Activated T-helper 2 cell treated with anti-CD3 and anti-CD28 coated beads, Interferon-gamma antibody, Interleukin-2, Interleukin-4, amounts not matched to agents 10 μg/mL and 5 μg/mL and 100 μg/mL, durations not matched to agents 14 hours and 24 hours and 36 hours (primary cell): ENCODE measurements at regions not wholly inside any gene's neighbourhood (a gene's known extent, or its start where the extent isn't known, plus 50 kb on each side); places are given as distances from the start of the nearest gene placed in this dataset.
"Not testable (repeated sequence)": the region's sequence is repeated elsewhere in the genome, so short reads cannot be mapped to it uniquely, and the experiment has no call there.

ENCODE experiments used
- DNase-seq: peaks from one replicate; pipeline ENCODE4 v3.0.0; 2021; ENCODE audit warnings: low spot score
- H3K27ac Mint-ChIP-seq: one replicate; pipeline ENCODE4 v1.8.0; 2021; ENCODE audit warnings: mixed read lengths
- H3K27me3 Mint-ChIP-seq: one replicate; pipeline ENCODE4 v1.8.0; 2021; ENCODE audit warnings: low read depth, mixed read lengths
- H3K36me3 Mint-ChIP-seq: one replicate; pipeline ENCODE4 v1.8.0; 2021; ENCODE audit warnings: low read depth, mixed read lengths
- H3K4me1 Mint-ChIP-seq: one replicate; pipeline ENCODE4 v1.8.0; 2021; ENCODE audit warnings: low read depth, mixed read lengths
- H3K4me3 Mint-ChIP-seq: one replicate; pipeline ENCODE4 v1.8.0; 2021; ENCODE audit warnings: low read depth, mild to moderate bottlenecking, moderate library complexity, mixed read lengths
- H3K9me3 Mint-ChIP-seq: one replicate; pipeline ENCODE4 v1.8.0; 2021; ENCODE audit warnings: mixed read lengths
- intact Hi-C: fragments of 100-400 bp; cut with micrococcal nuclease; formaldehyde crosslinking; loops from one replicate; pipeline ENCODE4 v1.15.1; 2023

DNA sequence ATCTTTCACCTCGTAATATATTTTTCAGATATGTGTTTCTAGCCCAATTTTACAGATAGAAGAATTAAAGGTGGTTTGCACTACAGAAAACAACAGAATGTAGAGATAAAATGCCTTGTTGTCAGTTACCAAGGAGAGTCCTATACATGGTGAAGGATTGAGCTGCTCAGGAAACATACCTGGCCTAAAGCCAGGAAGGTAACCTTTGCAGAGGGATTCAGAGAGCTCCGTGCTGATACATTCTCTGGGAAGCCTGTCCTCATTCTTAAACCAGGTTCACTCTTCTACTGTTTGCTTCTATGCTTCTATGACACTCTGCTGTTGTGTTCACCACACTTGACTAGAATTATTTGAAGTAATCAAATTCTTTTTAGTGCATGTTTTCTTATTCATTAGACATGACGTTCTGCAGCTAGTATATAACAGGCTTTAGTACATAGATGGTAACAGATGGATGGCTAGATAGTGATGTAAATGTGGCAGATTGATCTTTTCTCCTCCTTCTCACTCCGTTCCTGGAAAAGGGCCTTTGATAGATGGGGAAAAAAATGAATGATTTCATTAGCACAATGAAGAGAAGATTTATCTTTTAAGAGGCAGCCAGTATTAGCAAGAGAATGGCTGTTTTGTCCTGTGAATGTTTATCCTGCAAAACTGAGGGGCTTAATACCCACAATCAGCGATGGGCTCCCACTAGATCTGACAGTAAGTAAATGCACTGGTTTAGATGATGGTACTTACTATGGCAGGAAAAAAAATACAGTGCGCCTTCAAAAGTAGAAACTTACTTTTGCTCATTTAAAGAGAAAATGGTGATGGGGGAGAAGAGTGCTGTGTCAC is 589.6 kb upstream of the FAM98A start:
- no peaks in the 10 kb centered on the region for H3K36me3 Mint-ChIP-seq
- no peak overlapping the region for H3K4me3 Mint-ChIP-seq
- H3K27me3 Mint-ChIP-seq = no peaks in the 10 kb centered on the region
- H3K4me1 Mint-ChIP-seq = no peaks in the 10 kb centered on the region
- DNase-seq = no peak
- intact Hi-C loops = no loop called here
- H3K9me3 Mint-ChIP-seq = peaks cover 9% of the 10 kb centered on the region
- no peak overlapping the region for H3K27ac Mint-ChIP-seq

DNA sequence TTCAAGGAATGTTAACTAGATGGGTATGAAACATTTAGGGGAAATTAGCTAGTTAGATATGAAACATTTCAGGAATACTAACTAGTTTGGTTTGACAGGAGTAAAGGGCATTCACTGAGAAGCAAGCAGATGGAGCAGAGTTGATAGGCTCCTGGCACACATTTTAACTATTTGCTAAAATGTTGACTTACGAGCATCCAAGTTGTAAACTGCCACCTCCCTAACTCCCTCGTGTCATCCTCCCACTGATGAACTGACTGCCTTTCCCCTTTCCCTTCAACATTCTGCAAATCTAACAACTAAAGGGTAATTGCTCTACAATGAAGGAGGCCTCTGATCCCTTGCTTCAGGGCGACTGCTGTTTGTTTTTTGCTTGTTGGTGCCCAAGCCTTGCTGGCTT is 580.4 kb upstream of the FAM98A start:
- no peaks in the 10 kb centered on the region for H3K36me3 Mint-ChIP-seq
- no peak overlapping the region for H3K4me3 Mint-ChIP-seq
- no peak for DNase-seq
- no peak overlapping the region for H3K27ac Mint-ChIP-seq
- H3K9me3 Mint-ChIP-seq = peaks cover 11% of the 10 kb centered on the region
- H3K4me1 Mint-ChIP-seq = no peaks in the 10 kb centered on the region
- H3K27me3 Mint-ChIP-seq = no peaks in the 10 kb centered on the region
- intact Hi-C loops = no loop called here

- Mint-ChIP-seq H3K4me1 (no peaks in the 10 kb centered on the region), H3K4me3 (no peak overlapping the region), H3K27ac (no peak overlapping the region), H3K9me3 (peaks cover 3% of the 10 kb centered on the region), H3K27me3 (no peaks in the 10 kb centered on the region), H3K36me3 (no peaks in the 10 kb centered on the region)
- intact Hi-C loops = no loop called here
- DNase-seq = no peak
Measured at GRCh38 chr2:34178482-34178881, 579.4 kb upstream of the FAM98A start.

DNA sequence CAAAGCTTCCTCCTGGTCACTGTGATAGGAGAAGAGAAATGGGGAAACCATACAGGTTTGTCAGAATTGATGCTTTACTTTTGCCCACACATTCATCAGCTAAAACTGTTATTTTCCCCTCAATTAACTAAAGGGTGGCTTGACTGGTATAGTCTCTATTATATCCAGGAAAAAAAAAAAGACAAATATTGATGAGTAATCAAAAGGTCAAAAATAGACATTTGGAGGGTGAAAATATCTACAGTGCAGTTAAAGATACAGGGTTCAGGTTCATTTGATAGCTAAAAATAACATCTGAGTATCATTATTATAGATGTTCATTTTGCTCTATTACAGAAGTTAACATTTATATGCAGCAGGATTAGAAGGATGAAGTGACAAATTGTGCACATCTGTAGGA is 577.6 kb upstream of the FAM98A start:
- intact Hi-C loops = no loop called here
- DNase-seq = no peak
- Mint-ChIP-seq H3K27me3 (no peaks in the 10 kb centered on the region), H3K27ac (no peak overlapping the region), H3K36me3 (no peaks in the 10 kb centered on the region), H3K9me3 (peaks cover 5% of the 10 kb centered on the region), H3K4me3 (no peak overlapping the region), H3K4me1 (no peaks in the 10 kb centered on the region)

- intact Hi-C loops = no loop called here
- Mint-ChIP-seq H3K4me3 (no peak overlapping the region), H3K27me3 (no peaks in the 10 kb centered on the region), H3K36me3 (no peaks in the 10 kb centered on the region), H3K4me1 (no peaks in the 10 kb centered on the region), H3K27ac (no peak overlapping the region), H3K9me3 (peaks cover 8% of the 10 kb centered on the region)
- no peak for DNase-seq
Measured at GRCh38 chr2:34174506-34174905, 575.4 kb upstream of the FAM98A start.

DNA sequence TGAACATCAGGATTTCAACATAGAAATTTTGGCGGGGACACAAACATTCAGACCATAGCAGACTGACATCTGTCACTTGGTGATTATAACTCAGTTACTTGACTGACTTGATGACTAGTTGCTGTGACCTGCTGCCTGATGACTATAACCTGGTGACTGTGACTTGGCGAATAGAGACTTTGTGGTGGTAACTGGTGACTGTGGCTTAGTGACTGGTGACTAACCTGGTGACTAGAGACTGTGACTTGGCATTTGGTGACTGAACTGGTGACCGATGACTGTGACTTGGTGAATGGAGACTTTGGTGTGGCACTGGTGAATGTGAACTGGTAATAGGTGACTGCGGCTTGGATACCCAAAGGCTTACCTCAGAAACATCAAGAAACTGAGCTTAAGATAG is 563.1 kb upstream of the FAM98A start:
- no peaks in the 10 kb centered on the region for H3K36me3 Mint-ChIP-seq
- H3K27me3 Mint-ChIP-seq = no peaks in the 10 kb centered on the region
- H3K9me3 Mint-ChIP-seq = no peaks in the 10 kb centered on the region
- H3K4me3 Mint-ChIP-seq = no peak overlapping the region
- no peak overlapping the region for H3K27ac Mint-ChIP-seq
- intact Hi-C loops = no loop called here
- H3K4me1 Mint-ChIP-seq = no peaks in the 10 kb centered on the region
- no peak for DNase-seq

DNA sequence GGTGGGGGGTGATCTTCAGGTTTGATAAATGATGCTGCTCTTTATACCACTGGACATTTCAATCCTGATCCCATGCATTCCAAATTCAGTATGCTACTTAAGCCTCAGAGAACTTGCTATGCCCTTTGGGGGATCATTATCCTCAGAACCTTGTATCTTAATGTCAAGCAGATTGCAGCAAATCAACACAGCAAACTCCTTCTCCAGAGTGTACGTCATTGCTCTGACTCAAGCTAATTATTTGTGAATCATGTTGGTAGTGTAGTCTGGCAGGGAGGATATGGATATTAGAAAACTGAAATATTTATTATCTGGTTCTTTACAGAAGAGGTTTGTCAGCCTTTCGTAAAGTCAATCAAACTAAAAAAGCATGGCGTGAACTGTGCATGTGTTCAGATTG is 562.5 kb upstream of the FAM98A start:
- intact Hi-C loops = no loop called here
- no peak for DNase-seq
- no peaks in the 10 kb centered on the region for H3K27me3 Mint-ChIP-seq
- no peaks in the 10 kb centered on the region for H3K4me1 Mint-ChIP-seq
- no peak overlapping the region for H3K4me3 Mint-ChIP-seq
- no peaks in the 10 kb centered on the region for H3K9me3 Mint-ChIP-seq
- no peak overlapping the region for H3K27ac Mint-ChIP-seq
- H3K36me3 Mint-ChIP-seq = no peaks in the 10 kb centered on the region

- Mint-ChIP-seq H3K27me3 (no peaks in the 10 kb centered on the region), H3K27ac (no peak overlapping the region), H3K36me3 (no peaks in the 10 kb centered on the region), H3K4me3 (no peak overlapping the region), H3K9me3 (no peaks in the 10 kb centered on the region), H3K4me1 (no peaks in the 10 kb centered on the region)
- intact Hi-C loops = no loop called here
- no peak for DNase-seq
Measured at GRCh38 chr2:34159901-34160300, 560.8 kb upstream of the FAM98A start.

GRCh38 chr2:34153484-34153883 is 554.4 kb upstream of the FAM98A start:
- Mint-ChIP-seq H3K27me3 (no peaks in the 10 kb centered on the region), H3K9me3 (no peaks in the 10 kb centered on the region), H3K4me1 (no peaks in the 10 kb centered on the region), H3K27ac (no peak overlapping the region), H3K4me3 (no peak overlapping the region), H3K36me3 (no peaks in the 10 kb centered on the region)
- intact Hi-C loops = no loop called here
- no peak for DNase-seq

- H3K36me3 Mint-ChIP-seq = no peaks in the 10 kb centered on the region
- H3K4me3 Mint-ChIP-seq = no peak overlapping the region
- DNase-seq = no peak
- H3K27me3 Mint-ChIP-seq = no peaks in the 10 kb centered on the region
- H3K4me1 Mint-ChIP-seq = no peaks in the 10 kb centered on the region
- intact Hi-C loops = no loop called here
- H3K9me3 Mint-ChIP-seq = peaks cover 6% of the 10 kb centered on the region
- no peak overlapping the region for H3K27ac Mint-ChIP-seq
Measured at GRCh38 chr2:34147780-34148179, 548.7 kb upstream of the FAM98A start.

DNA sequence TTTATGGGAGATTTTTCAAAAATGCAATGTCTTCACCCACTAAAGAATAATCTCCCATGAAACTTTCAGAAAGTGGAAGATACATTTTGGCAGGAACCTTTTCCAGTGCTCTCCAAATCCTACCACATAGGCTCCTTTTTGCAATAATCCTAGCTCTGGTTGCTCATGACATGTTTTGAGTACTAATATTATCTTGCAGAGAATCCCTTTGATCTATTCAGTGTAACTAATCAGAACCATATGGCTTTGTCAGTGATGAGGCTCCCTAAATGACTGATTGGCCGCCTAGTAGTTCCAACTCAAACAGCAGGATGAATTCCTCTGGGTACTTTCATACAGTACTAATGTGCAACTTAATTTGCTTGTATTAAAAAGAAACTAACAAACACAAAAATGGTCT is 544.0 kb upstream of the FAM98A start:
- intact Hi-C loops = no loop called here
- no peaks in the 10 kb centered on the region for H3K27me3 Mint-ChIP-seq
- no peak overlapping the region for H3K4me3 Mint-ChIP-seq

GRCh38 chr2:34142531-34143008 is 543.5 kb upstream of the FAM98A start:
- H3K27ac Mint-ChIP-seq, H3K9me3 Mint-ChIP-seq, H3K4me1 Mint-ChIP-seq, H3K36me3 Mint-ChIP-seq, DNase-seq, H3K4me3 Mint-ChIP-seq, intact Hi-C loops, H3K27me3 Mint-ChIP-seq: not testable (repeated sequence)

More for the DNA sequence above, 544.0 kb upstream of the FAM98A start:
- Mint-ChIP-seq H3K4me1 (no peaks in the 10 kb centered on the region), H3K27ac (no peak overlapping the region), H3K36me3 (no peaks in the 10 kb centered on the region), H3K9me3 (peaks cover 6% of the 10 kb centered on the region)
- no peak for DNase-seq

DNA sequence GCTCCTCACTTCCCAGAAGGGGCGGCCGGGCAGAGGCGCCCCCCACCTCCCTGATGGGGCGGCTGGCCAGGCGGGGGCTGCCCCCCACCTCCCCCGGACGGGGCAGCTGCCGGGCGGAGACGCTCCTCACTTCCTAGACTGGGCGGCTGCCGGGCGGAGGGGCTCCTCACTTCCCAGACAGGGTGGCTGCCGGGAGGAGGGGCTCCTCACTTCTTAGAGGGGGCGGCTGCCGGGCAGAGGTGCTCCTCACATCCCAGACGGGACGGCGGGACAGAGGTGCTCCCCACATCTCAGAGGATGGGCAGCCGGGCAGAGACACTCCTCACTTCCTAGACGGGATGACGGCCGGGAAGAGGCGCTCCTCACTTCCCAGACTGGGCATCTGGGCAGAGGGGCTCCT is 534.0 kb upstream of the FAM98A start:
- H3K36me3 Mint-ChIP-seq, H3K4me3 Mint-ChIP-seq, intact Hi-C loops, DNase-seq, H3K27me3 Mint-ChIP-seq, H3K4me1 Mint-ChIP-seq, H3K27ac Mint-ChIP-seq: not testable (repeated sequence)
- peaks cover 15% of the 10 kb centered on the region for H3K9me3 Mint-ChIP-seq
